SW 1271 (cell line): ENCODE measurements at regions not wholly inside any gene's neighbourhood (a gene's known extent, or its start where the extent isn't known, plus 50 kb on each side); places are given as distances from the start of the nearest gene placed in this dataset.

ENCODE experiments used
- DNase-seq, 2 experiments: peaks; one replicate each; lab custom pipeline; 2025; lab: John Stamatoyannopoulos, UW

- no peak for DNase-seq
Measured at GRCh38 chr12:91241756-91242155, 59.1 kb upstream of the DCN start.

GRCh38 chr12:91240386-91241095 lies 57.9 kb upstream of the DCN start:
- no peak for DNase-seq

GRCh38 chr12:91239481-91239880 lies 56.9 kb upstream of the DCN start:
- DNase-seq, result no peak
